Stomach (tissue), 8 donors: ENCODE measurements at regions not wholly inside any gene's neighbourhood (a gene's known extent, or its start where the extent isn't known, plus 50 kb on each side); places are given as distances from the start of the nearest gene placed in this dataset.

Experiments used
- DNase-seq, 2 donors: peaks; one replicate each; pipeline versions ENCODE4 v3.0.0 to v3.0.0-alpha.2; 2013 to 2019
- H3K27ac ChIP-seq, 5 donors: fragments of 200-600 bp in 4 of 5; sonication (generic) in 4 of 5; one replicate each; pipeline ENCODE4 v1.5.1; 2013 to 2019; ENCODE audit warnings: mild to moderate bottlenecking in 1 of 5, moderate library complexity in 1 of 5
- H3K27me3 ChIP-seq, 3 donors: fragments of 200-600 bp; sonication (generic); one replicate each; pipeline ENCODE4 v1.5.1; 2017 to 2019; ENCODE audit warnings: mixed run types in 1 of 3
- H3K36me3 ChIP-seq, 4 donors: fragments of 200-600 bp; sonication (generic); 1 replicate in 3 of 4; 2 replicates in 1 of 4; pipeline ENCODE4 v1.5.1; 2016 to 2019
- H3K4me1 ChIP-seq, 4 donors: fragments of 200-600 bp; sonication (generic); one replicate each; pipeline ENCODE4 v1.5.1; 2016 to 2019
- H3K4me3 ChIP-seq, 4 donors: fragments of 200-600 bp; sonication (generic) in 3 of 4; one replicate each; pipeline ENCODE4 v1.5.1; 2016 to 2019; ENCODE audit warnings: mild to moderate bottlenecking in 1 of 4
- H3K9me3 ChIP-seq, 4 donors: fragments of 200-600 bp; sonication (generic); one replicate each; pipeline ENCODE4 v1.5.1; 2016 to 2019
- EP300 ChIP-seq: sonication (generic); formaldehyde crosslinking; IDR thresholded peaks from one replicate; pipeline ENCODE4 v1.6.1; 2017; ENCODE audit warnings: antibody characterized with exemption
- POLR2A ChIP-seq, 4 donors: fragments of 450-650 bp; IDR thresholded peaks; one replicate each; pipeline ENCODE4 v1.6.1; 2016; ENCODE audit warnings: antibody characterized with exemption in 4 of 4, control low read depth in 2 of 4, mild to moderate bottlenecking in 1 of 4, moderate library complexity in 1 of 4
- POLR2AphosphoS5 ChIP-seq, 3 donors: sonication (generic); formaldehyde crosslinking; IDR thresholded peaks; one replicate each; pipeline ENCODE4 v1.6.1; 2016; ENCODE audit warnings: antibody characterized with exemption in 3 of 3
- WGBS, 5 donors: extraction: QIAGEN DNeasy Blood & Tissue Kit in 3 of 5; methylation state at CpG; one replicate each; pipeline versions ENCODE4 v1.1.5 to v1.1.7; 2013 to 2018; 5-methylcytosine and 5-hydroxymethylcytosine counted together
- intact Hi-C: fragments of 100-400 bp; cut with DNase I; formaldehyde crosslinking; loops from one replicate; pipeline ENCODE4 v1.15.1; 2023; ENCODE audit warnings: low total_unique reads
- TF ChIP-seq, protein P1 (sequence below), 7 experiments: fragments of 450-650 bp in 4 of 7; fragments of 200-600 bp in 3 of 7; sonication (generic) in 3 of 7; IDR thresholded peaks; one replicate each; pipeline ENCODE4 v1.5.1; 2016 to 2019; ENCODE audit warnings: antibody characterized with exemption in 7 of 7, control low read depth in 2 of 7, mild to moderate bottlenecking in 1 of 7
- donor health status: healthy with polysubstance abuse.
- donor health status: Bipolar disorder and iron deficiency.
- donor health status: healthy.

DNA sequence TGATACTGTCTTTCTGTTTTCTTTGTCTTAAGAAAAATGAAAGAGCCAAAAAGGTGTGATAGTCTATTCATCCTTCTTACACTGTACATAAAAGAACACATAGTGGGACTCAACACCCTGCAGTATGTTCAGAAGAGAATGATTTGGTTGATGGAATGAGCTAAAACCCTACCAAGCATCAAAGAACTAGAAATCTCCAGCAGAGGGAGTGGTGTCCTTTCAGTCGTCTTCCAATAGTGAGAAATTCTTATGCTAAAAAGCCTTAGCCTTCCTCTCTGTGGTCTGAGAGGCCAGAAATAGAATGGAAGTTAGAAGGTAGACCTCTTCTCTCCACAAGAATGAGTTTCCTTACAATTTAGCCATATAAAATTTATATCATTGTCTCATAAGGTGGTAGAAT, 393.4 kb upstream of the SEL1L start:
- Histone ChIP-seq H3K27ac (no peak overlapping the region), H3K9me3 (no peaks in the 10 kb centered on the region), H3K27me3 (no peaks in the 10 kb centered on the region), H3K36me3 (no peaks in the 10 kb centered on the region), H3K4me3 (no peak overlapping the region), H3K4me1 (no peaks in the 10 kb centered on the region)
- intact Hi-C loops, result no loop called here
- WGBS, 5 donors, result 6 to 19% (median 10%) methylated on average over 1 of the region's 1 CpG
- DNase-seq, result peak in 1 of 2 donors; percentile 7
- TF ChIP-seq, protein P1, sequence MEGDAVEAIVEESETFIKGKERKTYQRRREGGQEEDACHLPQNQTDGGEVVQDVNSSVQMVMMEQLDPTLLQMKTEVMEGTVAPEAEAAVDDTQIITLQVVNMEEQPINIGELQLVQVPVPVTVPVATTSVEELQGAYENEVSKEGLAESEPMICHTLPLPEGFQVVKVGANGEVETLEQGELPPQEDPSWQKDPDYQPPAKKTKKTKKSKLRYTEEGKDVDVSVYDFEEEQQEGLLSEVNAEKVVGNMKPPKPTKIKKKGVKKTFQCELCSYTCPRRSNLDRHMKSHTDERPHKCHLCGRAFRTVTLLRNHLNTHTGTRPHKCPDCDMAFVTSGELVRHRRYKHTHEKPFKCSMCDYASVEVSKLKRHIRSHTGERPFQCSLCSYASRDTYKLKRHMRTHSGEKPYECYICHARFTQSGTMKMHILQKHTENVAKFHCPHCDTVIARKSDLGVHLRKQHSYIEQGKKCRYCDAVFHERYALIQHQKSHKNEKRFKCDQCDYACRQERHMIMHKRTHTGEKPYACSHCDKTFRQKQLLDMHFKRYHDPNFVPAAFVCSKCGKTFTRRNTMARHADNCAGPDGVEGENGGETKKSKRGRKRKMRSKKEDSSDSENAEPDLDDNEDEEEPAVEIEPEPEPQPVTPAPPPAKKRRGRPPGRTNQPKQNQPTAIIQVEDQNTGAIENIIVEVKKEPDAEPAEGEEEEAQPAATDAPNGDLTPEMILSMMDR (IDR thresholded peaks at IDR 0.05), result no peak
- no peak for TF ChIP-seq POLR2AphosphoS5 (IDR thresholded peaks at IDR 0.05)
- TF ChIP-seq POLR2A (IDR thresholded peaks at IDR 0.05), result no peak
- TF ChIP-seq EP300, result no peak

- 48 to 79% (median 62%) methylated on average over 1 of the region's 1 CpG for WGBS, 5 donors
- no peak for TF ChIP-seq POLR2A (IDR thresholded peaks at IDR 0.05)
- TF ChIP-seq POLR2AphosphoS5 (IDR thresholded peaks at IDR 0.05), result no peak
- TF ChIP-seq, protein P1 (IDR thresholded peaks at IDR 0.05), result no peak
- TF ChIP-seq EP300, result no peak
Observed at GRCh38 chr14:81931828-81932227, 398.2 kb upstream of the SEL1L start.

GRCh38 chr14:81936348-81936747, 402.7 kb upstream of the SEL1L start:
- no peaks in the 10 kb centered on the region for H3K27me3 ChIP-seq
- DNase-seq, result no peak
- no peaks in the 10 kb centered on the region for H3K4me1 ChIP-seq
- TF ChIP-seq EP300 (no peak), POLR2AphosphoS5 (IDR thresholded peaks at IDR 0.05) (no peak), POLR2A (IDR thresholded peaks at IDR 0.05) (no peak)
- TF ChIP-seq, protein P1 (IDR thresholded peaks at IDR 0.05), result no peak
- intact Hi-C loops, result no loop called here
- no peak overlapping the region for H3K27ac ChIP-seq
- H3K4me3 ChIP-seq, result no peak overlapping the region
- H3K36me3 ChIP-seq, result no peaks in the 10 kb centered on the region
- H3K9me3 ChIP-seq, result no peaks in the 10 kb centered on the region
- WGBS, 5 donors, result 17 to 41% (median 24%) methylated on average over 1 of the region's 1 CpG

More at GRCh38 chr14:81931828-81932227, 398.2 kb upstream of the SEL1L start:
- Histone ChIP-seq H3K27ac (no peak overlapping the region), H3K9me3 (no peaks in the 10 kb centered on the region), H3K4me1 (no peaks in the 10 kb centered on the region), H3K27me3 (no peaks in the 10 kb centered on the region), H3K4me3 (no peak overlapping the region), H3K36me3 (no peaks in the 10 kb centered on the region)
- DNase-seq, result no peak
- intact Hi-C loops, result no loop called here

DNA sequence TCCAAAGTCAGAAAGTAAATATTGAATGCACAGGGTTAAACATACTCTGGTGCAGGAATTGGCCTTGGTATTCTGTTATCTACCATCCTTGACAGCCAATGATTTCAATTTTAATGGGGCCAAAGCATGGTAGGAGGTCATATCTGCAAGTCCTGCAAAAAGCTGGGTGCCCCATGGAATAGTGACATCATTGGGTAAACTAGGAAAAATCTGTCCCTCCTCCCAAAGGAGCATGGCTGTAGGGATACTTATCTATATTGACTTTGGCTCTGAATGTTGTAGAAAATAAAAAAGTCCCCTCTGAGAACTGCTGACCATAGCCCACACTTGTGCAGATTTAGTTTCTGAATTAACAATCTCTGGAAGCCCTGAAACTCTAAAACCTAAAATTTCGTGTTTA, 403.2 kb upstream of the SEL1L start:
- TF ChIP-seq EP300, result no peak
- no peak for TF ChIP-seq POLR2AphosphoS5 (IDR thresholded peaks at IDR 0.05)
- no peak for TF ChIP-seq POLR2A (IDR thresholded peaks at IDR 0.05)
- TF ChIP-seq, protein P1 (IDR thresholded peaks at IDR 0.05), result no peak
- DNase-seq, result no peak
- H3K27ac ChIP-seq, result no peak overlapping the region
- no peaks in the 10 kb centered on the region for H3K9me3 ChIP-seq
- no peaks in the 10 kb centered on the region for H3K27me3 ChIP-seq
- no peak overlapping the region for H3K4me3 ChIP-seq
- H3K4me1 ChIP-seq, result no peaks in the 10 kb centered on the region
- intact Hi-C loops, result no loop called here
- H3K36me3 ChIP-seq, result no peaks in the 10 kb centered on the region
- 15 to 33% (median 22%) methylated on average over 1 of the region's 1 CpG for WGBS, 5 donors
